OCI-LY1 (cell line): ENCODE measurements at regions not wholly inside any gene's neighbourhood (a gene's known extent, or its start where the extent isn't known, plus 50 kb on each side); places are given as distances from the start of the nearest gene placed in this dataset.

Experiments
- H2AFZ ChIP-seq: fragments of 200-600 bp; sonication (generic), shearing (Covaris generic); 2 replicates; pipeline ENCODE4 v1.6.0; 2014; ENCODE audit warnings: antibody characterized with exemption, mild to moderate bottlenecking, low read length
- H3F3A ChIP-seq: fragments of 200-600 bp; sonication (generic), shearing (Covaris generic); 2 replicates; pipeline ENCODE4 v1.6.0; 2014; ENCODE audit warnings: mild to moderate bottlenecking, antibody characterized with exemption, low read length, moderate library complexity; ENCODE audit not compliant: insufficient read depth
- H3K27ac ChIP-seq: fragments of 200-600 bp; sonication (generic); 2 replicates; pipeline ENCODE4 v1.5.1; 2014; ENCODE audit warnings: low read length, mixed run types, mild to moderate bottlenecking, low read depth; ENCODE audit not compliant: poor library complexity, severe bottlenecking
- H3K27me3 ChIP-seq: fragments of 200-600 bp; sonication (generic); 2 replicates; pipeline ENCODE4 v1.6.0; 2014; ENCODE audit warnings: antibody characterized with exemption, mild to moderate bottlenecking, low read length, moderate library complexity; ENCODE audit not compliant: insufficient read depth
- H3K36me3 ChIP-seq: fragments of 200-600 bp; sonication (generic); 2 replicates; pipeline ENCODE4 v1.6.1; 2014; ENCODE audit warnings: mild to moderate bottlenecking, antibody characterized with exemption, low read length, moderate library complexity, mixed read lengths; ENCODE audit not compliant: insufficient read depth
- H3K4me1 ChIP-seq: fragments of 200-600 bp; sonication (generic); 2 replicates; pipeline ENCODE4 v1.5.1; 2014; ENCODE audit warnings: mild to moderate bottlenecking, low read length, moderate library complexity; ENCODE audit not compliant: insufficient read depth, severe bottlenecking
- H3K4me2 ChIP-seq: fragments of 200-600 bp; sonication (generic), shearing (Covaris generic); 2 replicates; pipeline ENCODE4 v1.6.1; 2014; ENCODE audit warnings: low read length
- H3K4me3 ChIP-seq: fragments of 200-600 bp; sonication (generic); 2 replicates; pipeline ENCODE4 v1.5.1; 2014; ENCODE audit warnings: low read length, low read depth, mild to moderate bottlenecking, mixed read lengths; ENCODE audit not compliant: poor library complexity, severe bottlenecking
- H3K79me2 ChIP-seq: fragments of 200-600 bp; shearing (Covaris generic); 2 replicates; pipeline ENCODE4 v1.6.1; 2016; ENCODE audit warnings: mixed run types, low read length, mixed read lengths; ENCODE audit not compliant: insufficient read depth
- H3K9ac ChIP-seq: fragments of 200-600 bp; sonication (generic), shearing (Covaris generic); 2 replicates; pipeline ENCODE4 v1.6.1; 2014; ENCODE audit warnings: mild to moderate bottlenecking, low read length, mixed read lengths
- H3K9me2 ChIP-seq: fragments of 200-600 bp; sonication (generic), shearing (Covaris generic); 2 replicates; pipeline ENCODE4 v1.6.1; 2014; ENCODE audit warnings: low read depth, mild to moderate bottlenecking, low read length, mixed read lengths
- H3K9me3 ChIP-seq: fragments of 200-600 bp; shearing (Covaris generic); 2 replicates; pipeline ENCODE4 v1.6.1; 2014; ENCODE audit warnings: low read length, mixed read lengths
- H4K20me1 ChIP-seq: fragments of 200-600 bp; sonication (generic), shearing (Covaris generic); 2 replicates; pipeline ENCODE4 v1.6.0; 2016; ENCODE audit warnings: mild to moderate bottlenecking, low read length; ENCODE audit not compliant: insufficient read depth
- CTCF ChIP-seq: fragments of 200-600 bp; sonication (generic), shearing (Covaris generic); IDR thresholded peaks from 2 replicates; pipeline ENCODE4 v1.5.1; 2017; ENCODE audit warnings: mild to moderate bottlenecking, antibody characterized with exemption, low read length, moderate library complexity, mixed read lengths
- EZH2 ChIP-seq: fragments of 200-600 bp; sonication (generic), shearing (Covaris generic); IDR thresholded peaks from 2 replicates; pipeline ENCODE4 v1.8.0; 2017; ENCODE audit warnings: borderline replicate concordance, mixed run types, mild to moderate bottlenecking, antibody characterized with exemption, low read length, moderate library complexity, mixed read lengths

- H3K4me3 ChIP-seq, result no peak overlapping the region
- no peaks in the 10 kb centered on the region for H3K79me2 ChIP-seq
- H3F3A ChIP-seq, result no peaks in the 10 kb centered on the region
- H3K9ac ChIP-seq, result no peak overlapping the region
- TF ChIP-seq EZH2 (no peak), CTCF (no peak)
- no peaks in the 10 kb centered on the region for H3K27me3 ChIP-seq
- H4K20me1 ChIP-seq, result no peaks in the 10 kb centered on the region
- H3K4me2 ChIP-seq, result no peak overlapping the region
- no peaks in the 10 kb centered on the region for H3K9me3 ChIP-seq
- no peaks in the 10 kb centered on the region for H3K4me1 ChIP-seq
- no peaks in the 10 kb centered on the region for H3K9me2 ChIP-seq
- no peak overlapping the region for H3K27ac ChIP-seq
- H3K36me3 ChIP-seq, result no peaks in the 10 kb centered on the region
- H2AFZ ChIP-seq, result no peak overlapping the region
These were observed 284.5 kb upstream of the USP25 start for GRCh38 chr21:15445327-15445726.

- Histone ChIP-seq H3K4me3 (no peak overlapping the region), H3K36me3 (no peaks in the 10 kb centered on the region), H3K4me2 (no peak overlapping the region), H4K20me1 (no peaks in the 10 kb centered on the region), H3K4me1 (no peaks in the 10 kb centered on the region), H3K79me2 (no peaks in the 10 kb centered on the region), H3K9me2 (no peaks in the 10 kb centered on the region), H3K9ac (no peak overlapping the region), H3K9me3 (no peaks in the 10 kb centered on the region), H3K27me3 (no peaks in the 10 kb centered on the region), H3K27ac (no peak overlapping the region), H3F3A (no peaks in the 10 kb centered on the region), H2AFZ (no peak overlapping the region)
- no peak for TF ChIP-seq CTCF
- TF ChIP-seq EZH2, result no peak
These were observed 283.6 kb upstream of the USP25 start for GRCh38 chr21:15446223-15446622.

GRCh38 chr21:15449556-15449955 is 280.2 kb upstream of the USP25 start:
- no peak overlapping the region for H3K4me2 ChIP-seq
- no peak overlapping the region for H3K9ac ChIP-seq
- H3K9me2 ChIP-seq, result no peaks in the 10 kb centered on the region
- TF ChIP-seq EZH2 (no peak), CTCF (no peak)
- H3K4me1 ChIP-seq, result no peaks in the 10 kb centered on the region
- no peak overlapping the region for H2AFZ ChIP-seq
- no peaks in the 10 kb centered on the region for H3K79me2 ChIP-seq
- no peaks in the 10 kb centered on the region for H3K9me3 ChIP-seq
- H3F3A ChIP-seq, result no peaks in the 10 kb centered on the region
- H3K27ac ChIP-seq, result no peak overlapping the region
- H3K27me3 ChIP-seq, result no peaks in the 10 kb centered on the region
- no peak overlapping the region for H3K4me3 ChIP-seq
- no peaks in the 10 kb centered on the region for H3K36me3 ChIP-seq
- H4K20me1 ChIP-seq, result no peaks in the 10 kb centered on the region
